A204.1 (cell line): ENCODE measurements at regions not wholly inside any gene's neighbourhood (a gene's known extent, or its start where the extent isn't known, plus 50 kb on each side); places are given as distances from the start of the nearest gene placed in this dataset.
"Not testable (repeated sequence)": the region's sequence is repeated elsewhere in the genome, so short reads cannot be mapped to it uniquely, and the experiment has no call there.

ENCODE experiments used
- FAIRE-seq: peaks from 2 replicates; lab custom pipeline; 2012; peaks lifted over from hg19 to GRCh38; lab: Jason Lieb, UNC

GRCh38 chr12:127606476-127607015 is 660.4 kb upstream of the TMEM132C start:
- no peak for FAIRE-seq

DNA sequence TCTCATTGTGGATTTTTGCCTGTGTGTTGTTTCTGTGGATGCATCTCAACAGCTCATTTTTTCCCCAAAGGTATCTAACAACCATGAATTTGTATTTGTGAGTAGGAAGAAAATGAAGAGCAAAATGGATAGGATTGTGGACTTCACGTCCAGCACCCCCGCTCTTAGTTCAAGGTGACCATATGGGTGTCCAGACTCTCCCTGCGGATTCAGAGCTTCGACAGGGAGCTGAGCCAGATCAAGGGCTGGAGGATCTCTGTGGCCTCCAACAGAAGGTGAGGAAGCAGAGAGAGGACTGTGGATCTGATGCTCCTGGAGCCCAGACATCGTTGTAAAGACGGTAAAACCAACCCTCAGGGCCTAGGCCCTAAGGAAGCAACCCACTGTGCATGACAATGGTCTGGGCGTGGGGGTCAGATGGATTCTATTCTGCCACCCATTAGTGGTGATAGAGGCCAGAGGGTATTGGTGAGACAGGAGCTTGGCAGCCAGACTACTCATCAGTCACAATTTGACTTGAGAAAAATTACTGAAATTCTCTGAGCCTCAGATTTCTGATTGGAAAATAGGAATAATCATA is 659.7 kb upstream of the TMEM132C start:
- no peak for FAIRE-seq

DNA sequence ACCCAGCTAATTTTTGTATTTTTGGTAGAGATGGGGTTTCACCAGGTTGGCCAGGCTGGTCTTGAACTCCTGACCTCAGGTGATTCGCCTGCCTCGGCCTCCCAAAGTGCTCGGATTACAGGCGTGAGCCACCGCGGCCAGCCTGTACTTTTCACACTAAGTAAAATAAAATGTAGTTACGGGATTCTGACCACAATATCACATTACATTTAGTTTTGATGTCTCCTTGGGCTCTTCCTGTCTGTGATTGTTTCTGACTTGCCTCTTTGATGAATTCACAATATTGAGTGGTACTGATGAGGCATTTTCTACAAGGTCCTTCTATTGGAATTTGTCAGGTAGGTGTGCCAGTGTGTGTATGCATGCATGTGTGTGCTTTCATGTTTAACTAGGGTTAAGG is 658.6 kb upstream of the TMEM132C start:
- not testable (repeated sequence) for FAIRE-seq

DNA sequence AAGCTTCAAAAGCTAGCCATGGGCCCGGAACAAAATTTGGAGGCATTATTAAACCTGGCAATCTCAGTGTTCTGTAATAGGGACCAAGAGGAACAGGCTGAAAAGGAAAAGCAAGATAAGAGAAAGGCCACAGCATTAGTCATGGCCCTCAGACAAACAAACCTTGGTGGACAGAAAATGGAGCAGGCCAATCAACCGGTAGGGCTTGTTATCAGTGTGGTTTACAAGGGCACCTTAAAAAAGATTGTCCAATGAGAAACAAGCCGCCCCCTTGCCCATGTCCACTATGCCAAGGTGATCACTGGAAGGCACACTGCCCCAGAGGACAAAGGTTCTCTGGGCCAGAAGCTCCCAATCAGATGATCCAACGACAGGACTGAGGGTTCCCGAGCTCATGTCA is 653.9 kb upstream of the TMEM132C start:
- FAIRE-seq: no peak

GRCh38 chr12:127619869-127620734 is 646.9 kb upstream of the TMEM132C start:
- no peak for FAIRE-seq

GRCh38 chr12:127620735-127621355 is 646.1 kb upstream of the TMEM132C start:
- FAIRE-seq: no peak

GRCh38 chr12:127621366-127621765 is 645.6 kb upstream of the TMEM132C start:
- no peak for FAIRE-seq

DNA sequence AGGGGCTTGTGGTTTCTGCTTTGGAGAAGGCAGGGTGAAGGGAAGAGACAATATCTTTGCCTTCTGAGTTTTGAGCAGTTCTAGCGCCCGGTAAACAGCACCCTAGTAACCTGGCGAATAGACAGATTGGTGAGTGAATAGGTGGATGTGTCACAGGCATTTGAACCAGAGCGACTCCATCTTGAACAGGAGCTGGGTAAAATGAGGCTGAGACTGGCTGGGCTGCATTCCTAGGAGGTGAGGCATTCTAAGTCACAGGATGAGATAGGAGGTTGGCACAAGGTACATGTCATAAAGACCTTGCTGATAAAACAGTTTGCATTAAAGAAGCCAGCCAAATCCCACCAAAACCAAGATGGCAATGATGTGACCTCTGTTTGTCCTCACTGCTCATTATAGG is 643.6 kb upstream of the TMEM132C start:
- no peak for FAIRE-seq

DNA sequence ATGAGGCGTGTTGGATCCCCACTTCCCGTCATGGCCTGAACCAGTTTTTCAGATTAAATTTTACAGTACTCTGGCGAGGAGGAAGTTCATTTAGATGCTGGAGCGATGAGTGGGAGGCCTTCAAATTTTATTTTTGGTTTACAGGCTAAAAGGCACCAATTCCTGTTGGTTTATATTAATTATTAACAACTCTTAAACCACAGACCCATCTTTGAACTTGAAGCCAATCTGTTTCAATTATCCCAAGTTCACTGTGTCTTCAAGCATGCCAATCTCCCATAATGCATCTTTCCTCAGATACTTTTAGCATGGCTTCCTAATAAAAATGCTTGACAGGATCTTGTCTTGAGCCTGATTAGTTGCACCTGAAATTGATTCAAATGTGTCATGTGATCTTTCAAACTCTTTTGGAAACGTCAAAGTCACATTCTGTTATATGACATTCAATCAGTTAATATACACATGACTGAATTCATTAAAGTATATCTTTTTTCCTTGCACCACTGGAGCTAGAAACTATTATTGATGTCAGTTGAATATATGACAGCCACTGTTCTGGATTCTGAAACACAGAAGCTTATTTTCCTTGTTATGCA is 641.7 kb upstream of the TMEM132C start:
- FAIRE-seq: no peak

DNA sequence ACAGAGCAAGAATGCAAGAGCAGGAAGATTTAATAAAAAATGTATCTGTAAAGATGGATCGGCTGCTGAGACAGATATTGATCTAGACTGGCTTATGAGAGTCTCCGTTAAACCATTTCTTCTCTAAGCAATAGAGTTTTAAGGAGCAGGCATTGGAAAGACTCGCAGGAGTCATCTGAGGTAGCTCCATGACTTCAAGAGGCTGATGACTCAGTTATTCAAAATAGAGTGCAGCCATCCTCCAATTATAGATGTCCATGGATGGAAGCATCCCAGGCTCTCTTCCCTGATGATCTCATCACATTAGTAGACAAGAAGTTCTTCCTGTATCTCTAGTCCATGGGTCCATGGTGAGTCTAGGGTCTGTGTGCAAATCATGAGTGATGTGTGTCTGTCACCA is 638.3 kb upstream of the TMEM132C start:
- no peak for FAIRE-seq

- FAIRE-seq: no peak
Measured at GRCh38 chr12:127629066-127629820, 637.7 kb upstream of the TMEM132C start.

DNA sequence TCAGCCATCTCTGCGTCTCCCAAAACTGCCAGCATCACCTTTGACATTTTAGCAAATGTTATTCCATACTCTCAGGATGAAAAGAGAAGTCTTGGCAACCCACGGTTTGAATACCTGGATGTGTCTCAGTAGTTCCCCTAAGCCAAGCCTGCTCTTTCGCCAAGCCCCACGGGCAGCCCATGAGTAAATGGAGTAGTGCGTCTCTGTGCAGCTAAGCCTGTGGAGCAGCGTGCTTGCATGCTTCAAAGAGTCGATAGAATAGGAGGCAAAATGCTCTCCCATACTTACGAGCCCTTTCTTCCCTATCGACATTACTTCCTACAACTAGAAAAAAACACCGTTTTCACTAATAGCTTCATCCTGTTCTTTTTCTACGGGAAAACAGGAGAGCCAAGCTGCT is 634.5 kb upstream of the TMEM132C start:
- FAIRE-seq: no peak

DNA sequence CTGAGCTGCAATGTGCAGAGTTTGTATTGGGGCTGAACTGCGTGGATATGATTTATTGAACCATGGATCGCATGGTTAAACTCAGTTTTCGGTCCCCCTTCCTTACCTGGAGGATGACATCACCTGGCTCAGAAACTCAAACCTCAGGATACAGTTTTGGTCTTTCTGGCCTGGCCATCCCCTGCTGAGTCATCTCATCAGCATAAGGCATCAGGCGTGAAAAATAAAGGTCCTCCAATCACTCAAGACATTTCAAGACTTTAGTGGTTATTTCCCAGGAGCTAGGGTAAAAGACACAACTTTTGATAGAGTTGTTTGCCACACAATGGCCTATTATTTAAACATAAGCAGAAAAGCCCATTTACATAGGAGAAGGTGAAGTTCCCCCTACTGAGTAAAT is 631.1 kb upstream of the TMEM132C start:
- no peak for FAIRE-seq

- no peak for FAIRE-seq
Measured at GRCh38 chr12:127636882-127637281, 630.1 kb upstream of the TMEM132C start.

DNA sequence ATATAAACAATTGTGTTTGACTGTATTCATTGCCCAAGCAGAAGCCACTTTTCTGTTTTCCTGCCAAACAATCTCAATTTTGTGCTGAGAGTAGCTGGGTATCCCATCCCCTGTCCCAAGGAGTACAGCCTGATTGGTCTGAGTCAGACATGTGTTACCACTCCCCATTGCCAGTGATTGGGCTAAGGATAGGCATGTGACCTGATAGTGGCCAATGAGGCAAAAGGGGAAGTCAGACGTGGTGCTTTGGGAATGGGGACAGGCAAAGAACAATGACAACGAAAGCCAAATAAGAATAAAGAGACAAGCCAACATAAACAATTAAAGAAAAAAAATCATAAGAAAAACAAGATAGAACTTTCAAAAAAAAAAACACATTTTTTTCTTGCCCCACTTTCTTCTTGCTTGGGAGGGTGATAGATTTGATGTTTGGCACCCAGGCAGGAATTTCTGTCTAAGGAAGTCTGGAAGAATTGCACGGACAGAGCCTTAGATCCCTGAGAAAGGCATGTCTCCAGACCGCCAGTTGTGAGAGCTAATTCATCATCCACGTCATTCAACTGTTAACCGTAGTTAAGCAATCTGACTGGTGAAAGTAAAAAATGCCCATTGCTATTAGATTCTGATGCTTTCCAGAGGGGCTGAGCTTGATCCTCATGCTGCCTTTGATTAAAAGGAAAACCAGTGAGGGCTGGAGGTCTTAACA is 626.6 kb upstream of the TMEM132C start:
- no peak for FAIRE-seq

- FAIRE-seq: no peak
Measured at GRCh38 chr12:127642208-127642607, 624.8 kb upstream of the TMEM132C start.

DNA sequence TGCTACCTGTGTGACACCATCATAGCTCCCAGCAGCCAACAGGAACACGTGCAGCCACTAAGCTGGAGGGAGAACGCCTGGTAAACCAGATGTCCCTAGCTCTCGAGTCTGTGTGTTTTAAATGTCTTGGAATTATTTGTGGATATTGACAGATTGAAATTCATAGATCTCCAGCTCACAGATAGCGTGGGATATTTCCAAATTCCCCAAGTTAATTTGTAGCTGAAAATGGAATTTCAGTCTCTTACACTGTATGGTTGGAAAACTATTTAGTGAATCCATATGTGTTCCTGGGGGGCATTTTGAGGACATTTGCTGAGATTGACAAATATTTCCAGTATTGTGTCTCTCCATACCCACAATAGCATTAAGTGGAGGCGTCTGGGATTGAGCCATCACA is 618.6 kb upstream of the TMEM132C start:
- no peak for FAIRE-seq

DNA sequence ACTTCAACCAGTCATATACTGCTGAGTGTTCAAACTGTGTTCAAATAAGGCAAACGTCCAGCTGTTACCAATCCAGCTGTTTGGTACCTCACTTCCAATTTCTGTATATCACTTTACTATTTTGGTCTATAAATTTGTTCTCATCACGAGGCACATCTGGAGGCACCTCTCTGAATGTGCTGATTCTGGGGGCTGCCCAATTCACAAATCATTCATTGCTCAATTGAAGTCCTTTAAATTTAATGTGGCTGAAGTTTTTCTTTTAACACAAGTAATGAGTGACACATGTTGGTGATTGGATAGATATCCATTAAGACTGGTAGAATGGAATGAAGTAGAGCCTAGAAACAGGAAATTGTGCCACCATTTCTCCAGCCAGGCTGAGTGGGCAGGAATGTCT is 617.0 kb upstream of the TMEM132C start:
- no peak for FAIRE-seq

DNA sequence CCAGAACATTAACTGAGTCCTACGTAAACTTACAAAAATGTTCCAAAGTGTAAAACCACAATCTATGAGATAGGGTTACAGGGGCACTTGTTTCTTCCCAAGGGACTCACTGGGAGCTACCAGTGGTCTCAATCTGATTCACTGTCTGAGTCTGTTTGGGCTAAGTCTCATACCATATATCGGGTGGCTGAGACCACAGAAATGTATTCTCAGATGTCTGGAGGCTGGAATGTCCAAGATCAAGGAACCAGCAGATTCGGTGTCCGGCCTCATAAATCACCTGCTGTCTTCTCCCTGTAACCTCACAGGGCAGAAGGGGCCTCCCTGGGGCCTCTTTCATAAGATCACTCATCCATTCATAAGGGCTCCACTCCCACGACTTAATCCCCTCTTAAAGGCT is 616.3 kb upstream of the TMEM132C start:
- no peak for FAIRE-seq

GRCh38 chr12:127652281-127652680 is 614.7 kb upstream of the TMEM132C start:
- no peak for FAIRE-seq

- FAIRE-seq: no peak
Measured at GRCh38 chr12:127654383-127654985, 612.5 kb upstream of the TMEM132C start.
